ENCODE measurements at regions not wholly inside any gene's neighbourhood (a gene's known extent, or its start where the extent isn't known, plus 50 kb on each side); places are given as distances from the start of the nearest gene placed in this dataset.

- H3K36me3 Mint-ChIP-seq, result no peaks in the 10 kb centered on the region
- ChIA-PET POLR2A (no interaction called here), CTCF (interaction anchor here (0.6 kb wide), 1 partner anchor 1670 kb away, joined by 3 read pairs; no protein-coding TSS in a partner anchor)
- no peak overlapping the region for H3K27ac Mint-ChIP-seq
- no peak overlapping the region for H3K4me3 Mint-ChIP-seq
- no peak for DNase-seq (ENCODE audit: low spot score)
- H3K27me3 Mint-ChIP-seq (ENCODE audit: low read depth), result no peaks in the 10 kb centered on the region
- 0 out of 2 replicates have a peak, but pooled peaks cover 5% of the 10 kb centered on the region for H3K4me1 Mint-ChIP-seq
- peaks cover 11% of the 10 kb centered on the region; the same call in 1 of the 2 replicates for H3K9me3 Mint-ChIP-seq
- no peak for TF ChIP-seq ZNF121 (CRISPR knock-in tag; IDR thresholded peaks at IDR 0.05)
- no peak for TF ChIP-seq SMAD3 (CRISPR knock-in tag; IDR thresholded peaks at IDR 0.05; ENCODE audit: borderline replicate concordance)
- no peak for TF ChIP-seq ZNF425 (CRISPR knock-in tag; conservative IDR thresholded peaks at IDR 0.05)
- no peak for TF ChIP-seq IRF2 (CRISPR knock-in tag; IDR thresholded peaks at IDR 0.05; ENCODE audit: borderline replicate concordance, low read depth)
- no peak for TF ChIP-seq ATF1 (CRISPR knock-in tag; IDR thresholded peaks at IDR 0.05)
- no peak for TF ChIP-seq SOX15 (CRISPR knock-in tag; IDR thresholded peaks at IDR 0.05)
- TF ChIP-seq ZMAT4 (CRISPR knock-in tag; IDR thresholded peaks at IDR 0.05), result no peak
- TF ChIP-seq AFF4 (CRISPR knock-in tag; IDR thresholded peaks at IDR 0.05; ENCODE audit: borderline replicate concordance), result no peak
- TF ChIP-seq SMAD4 (CRISPR knock-in tag; IDR thresholded peaks at IDR 0.05), result no peak
- no peak for TF ChIP-seq GABPB1 (CRISPR knock-in tag; IDR thresholded peaks at IDR 0.05)
- no peak for TF ChIP-seq ZNF416 (CRISPR knock-in tag; IDR thresholded peaks at IDR 0.05)
- TF ChIP-seq NFE2L1 (CRISPR knock-in tag; IDR thresholded peaks at IDR 0.05), result no peak
- no peak for TF ChIP-seq ZNF263 (CRISPR knock-in tag; IDR thresholded peaks at IDR 0.05; ENCODE audit: low read depth)
- TF ChIP-seq ZBTB21 (CRISPR knock-in tag; IDR thresholded peaks at IDR 0.05; ENCODE audit: borderline replicate concordance), result no peak
- no peak for ATAC-seq
Observed at GRCh38 chr10:111732166-111732785, 451.3 kb downstream of the GPAM start.

- Mint-ChIP-seq H3K27ac (no peak overlapping the region), H3K36me3 (peaks cover 3% of the 10 kb centered on the region), H3K4me3 (no peak overlapping the region), H3K27me3 (ENCODE audit: low read depth) (no peaks in the 10 kb centered on the region), H3K9me3 (peaks cover 25% of the 10 kb centered on the region), H3K4me1 (peaks cover 10% of the 10 kb centered on the region)
- ATAC-seq (peak; percentile 65), DNase-seq (ENCODE audit: low spot score) (no peak)
- ChIA-PET CTCF (interaction anchor here (0.9 to 1.9 kb wide), 4 partner anchors 17 to 664 kb away, joined by 3 to 9 read pairs (median 4); no protein-coding TSS in a partner anchor), POLR2A (no interaction called here)
- TF ChIP-seq MLX (CRISPR knock-in tag; IDR thresholded peaks at IDR 0.05) (no peak), CREM (CRISPR knock-in tag; IDR thresholded peaks at IDR 0.05) (no peak), FOXK1 (CRISPR knock-in tag; IDR thresholded peaks at IDR 0.05) (no peak), HMGA2 (CRISPR knock-in tag; IDR thresholded peaks at IDR 0.05) (no peak), ETV6 (CRISPR knock-in tag; IDR thresholded peaks at IDR 0.05) (no peak), ZNF219 (CRISPR knock-in tag; IDR thresholded peaks at IDR 0.05; ENCODE audit: borderline replicate concordance) (no peak), NFYB (CRISPR knock-in tag; conservative IDR thresholded peaks at IDR 0.05; ENCODE audit: low read depth) (no peak), NR2C2 (CRISPR knock-in tag; IDR thresholded peaks at IDR 0.05) (no peak), IRF2 (CRISPR knock-in tag; IDR thresholded peaks at IDR 0.05; ENCODE audit: borderline replicate concordance, low read depth) (no peak), ZNF263 (CRISPR knock-in tag; IDR thresholded peaks at IDR 0.05; ENCODE audit: low read depth) (no peak), ESRRA (CRISPR knock-in tag; IDR thresholded peaks at IDR 0.05; ENCODE audit: borderline replicate concordance) (no peak)
Observed at GRCh38 chr10:111739125-111739873, 444.3 kb downstream of the GPAM start.

Data from WTC11 (cell line).